Endothelial cell of umbilical vein (primary cell): ENCODE measurements at regions not wholly inside any gene's neighbourhood (a gene's known extent, or its start where the extent isn't known, plus 50 kb on each side); places are given as distances from the start of the nearest gene placed in this dataset.

Source experiments
- CTCF ChIP-seq, 2 donors: IDR thresholded peaks; 1 replicate in 1 of 2; 2 replicates in 1 of 2; pipeline ENCODE4 v1.5.1; 2011; ENCODE audit warnings: low read length in 2 of 2, mild to moderate bottlenecking in 2 of 2, moderate library complexity in 2 of 2, control low read depth in 1 of 2, inconsistent platforms in 1 of 2, low read depth in 1 of 2; ENCODE audit not compliant: insufficient read depth in 1 of 2; ENCODE audit errors: extremely low read depth in 1 of 2
- MAX ChIP-seq: IDR thresholded peaks from 2 replicates; pipeline ENCODE4 v1.6.1; 2011; ENCODE audit not compliant: insufficient read depth, insufficient read length
- POLR2A ChIP-seq: IDR thresholded peaks from 2 replicates; pipeline ENCODE4 v1.6.1; 2012; ENCODE audit warnings: low read depth, mild to moderate bottlenecking, control low read depth, low read length

DNA sequence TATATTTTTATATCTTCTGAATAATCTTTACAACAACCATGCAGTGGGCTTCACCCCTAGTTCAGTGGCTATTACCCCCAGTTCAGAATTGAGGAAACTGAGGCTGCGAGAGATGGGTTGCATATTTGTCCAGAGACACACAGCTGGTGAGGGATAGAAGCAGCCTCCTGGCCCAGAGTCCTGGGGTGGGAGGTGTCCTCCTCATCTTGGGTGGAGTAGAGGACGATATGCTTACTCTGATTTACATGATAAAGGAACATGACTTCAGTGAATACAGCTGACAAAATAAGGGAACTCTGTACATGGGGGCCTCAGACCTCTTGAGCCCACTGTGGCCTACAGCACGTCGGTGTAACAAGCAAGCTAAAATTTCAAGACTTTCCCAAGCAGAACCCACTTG, 214.7 kb downstream of the FBXO15 start:
- no peak for TF ChIP-seq MAX
- TF ChIP-seq CTCF (IDR thresholded peaks at IDR 0.05; ENCODE audit: extremely low read depth in 1 of 2, insufficient read depth in 1 of 2, low read depth in 1 of 2, low read length in 2 of 2) = no peak
- TF ChIP-seq POLR2A = no peak
